ENCODE measurements at regions not wholly inside any gene's neighbourhood (a gene's known extent, or its start where the extent isn't known, plus 50 kb on each side); places are given as distances from the start of the nearest gene placed in this dataset.

- TF ChIP-seq POLR2A (IDR thresholded peaks at IDR 0.05): no peak
- TF ChIP-seq CTCF (IDR thresholded peaks at IDR 0.05 in 4 of 5, conservative IDR thresholded peaks at IDR 0.05 in 1 of 5): no peak
Measured at GRCh38 chr7:124536156-124536762, 229.3 kb downstream of the GPR37 start.
